NCI-H2196 treated with DMSO at 0.1 percent for 48 hours (cell line): ENCODE measurements at regions not wholly inside any gene's neighbourhood (a gene's known extent, or its start where the extent isn't known, plus 50 kb on each side); places are given as distances from the start of the nearest gene placed in this dataset.
"Not testable (repeated sequence)": the region's sequence is repeated elsewhere in the genome, so short reads cannot be mapped to it uniquely, and the experiment has no call there.

Experiments used
- DNase-seq: peaks from one replicate; lab custom pipeline; 2025; ENCODE audit not compliant: unreplicated experiment; lab: John Stamatoyannopoulos, UW

GRCh38 chr1:115536279-115536816 is 105.4 kb upstream of the VANGL1 start:
- no peak for DNase-seq

- DNase-seq: no peak
Observed at GRCh38 chr1:115534106-115534505, 107.7 kb upstream of the VANGL1 start.

- no peak for DNase-seq
Observed at GRCh38 chr1:115531631-115532264, 110.0 kb upstream of the VANGL1 start.

GRCh38 chr1:115530407-115530806 is 111.4 kb upstream of the VANGL1 start:
- DNase-seq: no peak

GRCh38 chr1:115529216-115529897 is 112.4 kb upstream of the VANGL1 start:
- no peak for DNase-seq

- DNase-seq: not testable (repeated sequence)
Observed at GRCh38 chr1:115528336-115528735, 113.4 kb upstream of the VANGL1 start.

GRCh38 chr1:115527746-115528145 is 114.0 kb upstream of the VANGL1 start:
- no peak for DNase-seq

GRCh38 chr1:115526900-115527299 is 114.9 kb upstream of the VANGL1 start:
- no peak for DNase-seq

- DNase-seq: no peak
Observed at GRCh38 chr1:115524236-115524635, 117.5 kb upstream of the VANGL1 start.

- no peak for DNase-seq
Observed at GRCh38 chr1:115522386-115522785, 119.4 kb upstream of the VANGL1 start.

- no peak for DNase-seq
Observed at GRCh38 chr1:115515270-115515669, 126.5 kb upstream of the VANGL1 start.

GRCh38 chr1:115510226-115510625 is 131.5 kb upstream of the VANGL1 start:
- not testable (repeated sequence) for DNase-seq

GRCh38 chr1:115507901-115508300 is 133.9 kb upstream of the VANGL1 start:
- no peak for DNase-seq

GRCh38 chr1:115506924-115507589 is 134.7 kb upstream of the VANGL1 start:
- no peak for DNase-seq

- no peak for DNase-seq
Observed at GRCh38 chr1:115506518-115506917, 135.3 kb upstream of the VANGL1 start.

- no peak for DNase-seq
Observed at GRCh38 chr1:115505148-115505571, 136.6 kb upstream of the VANGL1 start.

- not testable (repeated sequence) for DNase-seq
Observed at GRCh38 chr1:115502183-115502582, 139.6 kb upstream of the VANGL1 start.

GRCh38 chr1:115501476-115501875 is 140.3 kb upstream of the VANGL1 start:
- DNase-seq: no peak

GRCh38 chr1:115499253-115499652 is 142.5 kb upstream of the VANGL1 start:
- no peak for DNase-seq

GRCh38 chr1:115496904-115497527 is 144.8 kb upstream of the VANGL1 start:
- DNase-seq: no peak

- no peak for DNase-seq
Observed at GRCh38 chr1:115495625-115496024, 146.1 kb upstream of the VANGL1 start.
